ENCODE measurements at regions not wholly inside any gene's neighbourhood (a gene's known extent, or its start where the extent isn't known, plus 50 kb on each side); places are given as distances from the start of the nearest gene placed in this dataset.
"Not testable (repeated sequence)": the region's sequence is repeated elsewhere in the genome, so short reads cannot be mapped to it uniquely, and the experiment has no call there.

GRCh38 chr13:81406639-81407292 is 1065.8 kb upstream of the SPRY2 start:
- no peak for DNase-seq

- DNase-seq: no peak
These were observed 1065.1 kb upstream of the SPRY2 start for GRCh38 chr13:81406022-81406421.

- DNase-seq: no peak
These were observed 1055.3 kb upstream of the SPRY2 start for GRCh38 chr13:81396192-81396591.

- no peak for DNase-seq
These were observed 1054.4 kb upstream of the SPRY2 start for GRCh38 chr13:81395368-81395767.

GRCh38 chr13:81394640-81395039 is 1053.7 kb upstream of the SPRY2 start:
- DNase-seq: no peak

GRCh38 chr13:81393721-81394120 is 1052.8 kb upstream of the SPRY2 start:
- DNase-seq: no peak

- no peak for DNase-seq
These were observed 1052.2 kb upstream of the SPRY2 start for GRCh38 chr13:81393110-81393509.

GRCh38 chr13:81388400-81388799 is 1047.5 kb upstream of the SPRY2 start:
- no peak for DNase-seq

GRCh38 chr13:81383444-81383843 is 1042.5 kb upstream of the SPRY2 start:
- no peak for DNase-seq

GRCh38 chr13:81382246-81382645 is 1041.3 kb upstream of the SPRY2 start:
- no peak for DNase-seq

- no peak for DNase-seq
These were observed 1040.6 kb upstream of the SPRY2 start for GRCh38 chr13:81381560-81381959.

GRCh38 chr13:81379183-81379582 is 1038.3 kb upstream of the SPRY2 start:
- no peak for DNase-seq

GRCh38 chr13:81377921-81378320 is 1037.0 kb upstream of the SPRY2 start:
- no peak for DNase-seq

GRCh38 chr13:81375709-81376108 is 1034.8 kb upstream of the SPRY2 start:
- no peak for DNase-seq

- not testable (repeated sequence) for DNase-seq
These were observed 1021.8 kb upstream of the SPRY2 start for GRCh38 chr13:81362711-81363110.

- no peak for DNase-seq
These were observed 1009.1 kb upstream of the SPRY2 start for GRCh38 chr13:81350056-81350455.

GRCh38 chr13:81340118-81341069 is 999.5 kb upstream of the SPRY2 start:
- not testable (repeated sequence) for DNase-seq

- not testable (repeated sequence) for DNase-seq
These were observed 998.7 kb upstream of the SPRY2 start for GRCh38 chr13:81339666-81340065.

- DNase-seq: no peak
These were observed 993.6 kb upstream of the SPRY2 start for GRCh38 chr13:81334481-81334880.

- no peak for DNase-seq
These were observed 986.0 kb upstream of the SPRY2 start for GRCh38 chr13:81326913-81327312.

GRCh38 chr13:81320516-81320915 is 979.6 kb upstream of the SPRY2 start:
- no peak for DNase-seq

- no peak for DNase-seq
These were observed 978.4 kb upstream of the SPRY2 start for GRCh38 chr13:81319351-81319750.

GRCh38 chr13:81318231-81319019 is 977.5 kb upstream of the SPRY2 start:
- no peak for DNase-seq
